ENCODE measurements at regions not wholly inside any gene's neighbourhood (a gene's known extent, or its start where the extent isn't known, plus 50 kb on each side); places are given as distances from the start of the nearest gene placed in this dataset.

DNA sequence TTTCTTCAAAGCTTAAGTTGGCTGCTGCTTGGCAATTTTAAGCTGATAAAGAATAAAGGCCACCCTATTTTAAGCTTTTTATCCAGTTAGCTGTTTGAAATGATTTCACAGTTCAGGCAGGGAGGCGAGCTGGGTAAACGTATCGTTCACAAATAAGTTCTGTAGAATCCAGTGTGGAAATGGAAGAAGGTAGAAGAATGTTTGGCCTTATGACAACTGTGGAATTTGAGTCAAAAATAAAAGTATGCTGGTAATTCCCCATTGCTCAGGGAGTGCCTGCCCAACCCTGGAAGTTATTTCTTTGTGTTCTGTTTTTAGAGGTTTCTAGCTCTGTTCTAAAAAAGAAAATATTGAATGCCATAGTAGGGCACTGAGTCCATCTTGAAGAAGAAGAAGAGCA, 113.1 kb downstream of the ARL4A start:
- Histone ChIP-seq H3K9ac (no peak overlapping the region), H4K20me1 (ENCODE audit: insufficient read depth) (no peaks in the 10 kb centered on the region), H3K4me3 (IDR thresholded peaks at IDR 0.05; ENCODE audit: insufficient read depth, low read depth, low read length) (no peak overlapping the region), H3K27ac (no peak overlapping the region), H3K4me1 (ENCODE audit: low read depth, poor library complexity, severe bottlenecking) (no peaks in the 10 kb centered on the region), H2AFZ (ENCODE audit: low read depth) (no peak overlapping the region), H3K36me3 (ENCODE audit: insufficient read depth) (no peaks in the 10 kb centered on the region), H3K4me2 (no peak overlapping the region), H3K27me3 (ENCODE audit: insufficient read depth, low read depth) (no peaks in the 10 kb centered on the region), H3K79me2 (ENCODE audit: insufficient read depth, low read depth) (no peaks in the 10 kb centered on the region)
- TF ChIP-seq CTCF (conservative IDR thresholded peaks at IDR 0.05; ENCODE audit: low read depth, low read length) = no peak

GRCh38 chr7:12801107-12801506, 113.7 kb downstream of the ARL4A start:
- no peak overlapping the region for H3K27ac ChIP-seq
- H3K79me2 ChIP-seq (ENCODE audit: insufficient read depth, low read depth) = no peaks in the 10 kb centered on the region
- H3K4me1 ChIP-seq (ENCODE audit: low read depth, poor library complexity, severe bottlenecking) = no peaks in the 10 kb centered on the region
- no peaks in the 10 kb centered on the region for H3K27me3 ChIP-seq (ENCODE audit: insufficient read depth, low read depth)
- H3K4me3 ChIP-seq (IDR thresholded peaks at IDR 0.05; ENCODE audit: insufficient read depth, low read depth, low read length) = no peak overlapping the region
- H3K4me2 ChIP-seq = no peak overlapping the region
- no peak overlapping the region for H2AFZ ChIP-seq (ENCODE audit: low read depth)
- no peaks in the 10 kb centered on the region for H4K20me1 ChIP-seq (ENCODE audit: insufficient read depth)
- H3K9ac ChIP-seq = no peak overlapping the region
- TF ChIP-seq CTCF (conservative IDR thresholded peaks at IDR 0.05; ENCODE audit: low read depth, low read length) = no peak
- H3K36me3 ChIP-seq (ENCODE audit: insufficient read depth) = no peaks in the 10 kb centered on the region

GRCh38 chr7:12802070-12802469, 114.6 kb downstream of the ARL4A start:
- H3K79me2 ChIP-seq (ENCODE audit: insufficient read depth, low read depth) = no peaks in the 10 kb centered on the region
- TF ChIP-seq CTCF (conservative IDR thresholded peaks at IDR 0.05; ENCODE audit: low read depth, low read length) = no peak
- H2AFZ ChIP-seq (ENCODE audit: low read depth) = no peak overlapping the region
- H3K4me1 ChIP-seq (ENCODE audit: low read depth, poor library complexity, severe bottlenecking) = no peaks in the 10 kb centered on the region
- no peak overlapping the region for H3K4me2 ChIP-seq
- H4K20me1 ChIP-seq (ENCODE audit: insufficient read depth) = no peaks in the 10 kb centered on the region
- H3K4me3 ChIP-seq (IDR thresholded peaks at IDR 0.05; ENCODE audit: insufficient read depth, low read depth, low read length) = no peak overlapping the region
- H3K27me3 ChIP-seq (ENCODE audit: insufficient read depth, low read depth) = no peaks in the 10 kb centered on the region
- H3K36me3 ChIP-seq (ENCODE audit: insufficient read depth) = no peaks in the 10 kb centered on the region
- H3K27ac ChIP-seq = no peak overlapping the region
- no peak overlapping the region for H3K9ac ChIP-seq

DNA sequence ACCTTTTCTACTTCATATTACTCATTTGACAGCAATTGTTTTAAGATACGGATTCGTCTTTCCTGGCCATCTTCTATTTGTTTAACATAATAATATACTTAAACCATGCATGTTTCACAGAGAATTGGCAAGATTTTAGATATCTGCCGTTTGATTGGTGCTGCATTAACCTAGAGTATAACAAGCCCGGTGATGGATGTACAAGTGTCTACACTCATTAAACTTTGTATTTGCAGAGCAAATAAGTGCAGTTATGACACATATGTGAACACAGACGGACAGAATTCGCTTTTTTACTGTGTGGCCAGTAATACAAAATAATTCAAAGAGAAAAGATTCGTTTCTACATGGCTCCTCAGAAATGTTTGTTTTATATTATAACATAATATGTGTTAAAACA, 116.1 kb downstream of the ARL4A start:
- Histone ChIP-seq H3K4me2 (no peak overlapping the region), H3K27me3 (ENCODE audit: insufficient read depth, low read depth) (no peaks in the 10 kb centered on the region), H3K4me3 (IDR thresholded peaks at IDR 0.05; ENCODE audit: insufficient read depth, low read depth, low read length) (no peak overlapping the region), H3K4me1 (ENCODE audit: low read depth, poor library complexity, severe bottlenecking) (no peaks in the 10 kb centered on the region), H2AFZ (ENCODE audit: low read depth) (no peak overlapping the region), H3K27ac (no peak overlapping the region), H3K36me3 (ENCODE audit: insufficient read depth) (no peaks in the 10 kb centered on the region), H4K20me1 (ENCODE audit: insufficient read depth) (no peaks in the 10 kb centered on the region), H3K9ac (no peak overlapping the region), H3K79me2 (ENCODE audit: insufficient read depth, low read depth) (no peaks in the 10 kb centered on the region)
- no peak for TF ChIP-seq CTCF (conservative IDR thresholded peaks at IDR 0.05; ENCODE audit: low read depth, low read length)

- no peaks in the 10 kb centered on the region for H3K27me3 ChIP-seq (ENCODE audit: insufficient read depth, low read depth)
- H3K36me3 ChIP-seq (ENCODE audit: insufficient read depth) = no peaks in the 10 kb centered on the region
- H3K4me2 ChIP-seq = no peak overlapping the region
- H3K4me3 ChIP-seq (IDR thresholded peaks at IDR 0.05; ENCODE audit: insufficient read depth, low read depth, low read length) = no peak overlapping the region
- H3K9ac ChIP-seq = no peak overlapping the region
- H2AFZ ChIP-seq (ENCODE audit: low read depth) = no peak overlapping the region
- no peaks in the 10 kb centered on the region for H3K4me1 ChIP-seq (ENCODE audit: low read depth, poor library complexity, severe bottlenecking)
- no peak for TF ChIP-seq CTCF (conservative IDR thresholded peaks at IDR 0.05; ENCODE audit: low read depth, low read length)
- H3K27ac ChIP-seq = no peak overlapping the region
- no peaks in the 10 kb centered on the region for H4K20me1 ChIP-seq (ENCODE audit: insufficient read depth)
- H3K79me2 ChIP-seq (ENCODE audit: insufficient read depth, low read depth) = no peaks in the 10 kb centered on the region
These were observed 118.1 kb downstream of the ARL4A start for GRCh38 chr7:12805518-12805928.

Measured in KMS-11 (cell line).